ENCODE measurements at regions not wholly inside any gene's neighbourhood (a gene's known extent, or its start where the extent isn't known, plus 50 kb on each side); places are given as distances from the start of the nearest gene placed in this dataset.

GRCh38 chr6:131470534-131470933, 102.5 kb upstream of the ARG1 start:
- TF ChIP-seq CTCF (IDR thresholded peaks at IDR 0.05) = no peak
- no peak for TF ChIP-seq POLR2AphosphoS5 (IDR thresholded peaks at IDR 0.05)
- no peak for TF ChIP-seq POLR2A (IDR thresholded peaks at IDR 0.05)

All from sigmoid colon (tissue), 4 donors.